ENCODE measurements at regions not wholly inside any gene's neighbourhood (a gene's known extent, or its start where the extent isn't known, plus 50 kb on each side); places are given as distances from the start of the nearest gene placed in this dataset.

GRCh38 chr12:25651931-25652330, 98.8 kb upstream of the LMNTD1 start:
- TF ChIP-seq CTCF (IDR thresholded peaks at IDR 0.05; ENCODE audit: poor library complexity, severe bottlenecking) (no peak), EZH2 (IDR thresholded peaks at IDR 0.05; ENCODE audit: borderline replicate concordance, insufficient read depth, low read length, poor library complexity, severe bottlenecking) (no peak), MXI1 (conservative IDR thresholded peaks at IDR 0.05; ENCODE audit: poor library complexity, severe bottlenecking) (no peak), POLR2AphosphoS5 (IDR thresholded peaks at IDR 0.05) (no peak), EP300 (conservative IDR thresholded peaks at IDR 0.05; ENCODE audit: poor library complexity, severe bottlenecking) (no peak), TAF1 (IDR thresholded peaks at IDR 0.05; ENCODE audit: low read depth) (no peak), SMC3 (conservative IDR thresholded peaks at IDR 0.05; ENCODE audit: poor library complexity) (no peak)

Measured in neural cell (in vitro differentiated cells).